Thyroid gland (tissue), 4 donors: ENCODE measurements at regions not wholly inside any gene's neighbourhood (a gene's known extent, or its start where the extent isn't known, plus 50 kb on each side); places are given as distances from the start of the nearest gene placed in this dataset.

Source experiments
- DNase-seq, 2 donors: peaks; one replicate each; pipeline ENCODE4 v3.0.0-alpha.2; 2019
- H3K27ac ChIP-seq, 3 donors: fragments of 200-600 bp; sonication (generic); 1 replicate in 2 of 3; 2 replicates in 1 of 3; pipeline ENCODE4 v1.5.1; 2016 to 2019; ENCODE audit warnings: mild to moderate bottlenecking in 1 of 3, moderate library complexity in 1 of 3
- H3K27me3 ChIP-seq: fragments of 200-600 bp; sonication (generic); one replicate; pipeline ENCODE4 v1.5.1; 2019
- H3K36me3 ChIP-seq, 2 donors: fragments of 200-600 bp; sonication (generic); one replicate each; pipeline ENCODE4 v1.5.1; 2016 to 2019
- H3K4me1 ChIP-seq, 2 donors: fragments of 200-600 bp; sonication (generic); one replicate each; pipeline ENCODE4 v1.5.1; 2017 to 2019
- H3K4me3 ChIP-seq, 3 donors: fragments of 200-600 bp; sonication (generic); replicated peaks in 1 of 3; 1 replicate in 2 of 3; 2 replicates in 1 of 3; pipeline ENCODE4 v1.5.1; 2016; ENCODE audit warnings: mild to moderate bottlenecking in 1 of 3
- H3K9me3 ChIP-seq: fragments of 200-600 bp; sonication (generic); one replicate; pipeline ENCODE4 v1.5.1; 2017
- CTCF ChIP-seq, 6 experiments: fragments of 200-600 bp in 3 of 6; fragments of 450-650 bp in 3 of 6; sonication (generic) in 3 of 6; IDR thresholded peaks; one replicate each; pipeline ENCODE4 v1.5.1; 2016 to 2019; ENCODE audit warnings: antibody characterized with exemption in 6 of 6, mild to moderate bottlenecking in 2 of 6, inconsistent platforms in 1 of 6, moderate library complexity in 1 of 6
- POLR2A ChIP-seq, 2 donors: fragments of 450-650 bp; IDR thresholded peaks; one replicate each; pipeline ENCODE4 v1.6.1; 2017; ENCODE audit warnings: antibody characterized with exemption in 2 of 2, mild to moderate bottlenecking in 2 of 2, moderate library complexity in 1 of 2
- WGBS, 2 donors: methylation state at CpG; one replicate each; pipeline ENCODE4 v1.1.5; 2017; 5-methylcytosine and 5-hydroxymethylcytosine counted together
- intact Hi-C: fragments of 100-400 bp; cut with DNase I; formaldehyde crosslinking; loops from one replicate; pipeline ENCODE4 v1.15.1; 2023

GRCh38 chr7:10855583-10855982 is 118.1 kb upstream of the PHF14 start:
- no peaks in the 10 kb centered on the region for H3K36me3 ChIP-seq
- no peak for DNase-seq
- 93 to 98% methylated on average over 13 to 16 of the region's 16 CpGs for WGBS, 2 donors
- H3K4me1 ChIP-seq = no peaks in the 10 kb centered on the region
- H3K9me3 ChIP-seq = no peaks in the 10 kb centered on the region
- H3K4me3 ChIP-seq = no peak overlapping the region
- no peak overlapping the region for H3K27ac ChIP-seq
- intact Hi-C loops = no loop called here
- TF ChIP-seq CTCF (IDR thresholded peaks at IDR 0.05) = no peak
- TF ChIP-seq POLR2A (IDR thresholded peaks at IDR 0.05) = no peak
- H3K27me3 ChIP-seq = no peaks in the 10 kb centered on the region

- Histone ChIP-seq H3K4me3 (no peak overlapping the region), H3K4me1 (no peaks in the 10 kb centered on the region), H3K9me3 (no peaks in the 10 kb centered on the region), H3K27ac (no peak overlapping the region), H3K36me3 (no peaks in the 10 kb centered on the region), H3K27me3 (no peaks in the 10 kb centered on the region)
- intact Hi-C loops = no loop called here
- TF ChIP-seq CTCF (IDR thresholded peaks at IDR 0.05) (no peak), POLR2A (IDR thresholded peaks at IDR 0.05) (no peak)
- no peak for DNase-seq
- 75 to 85% methylated on average over 2 of the region's 2 CpGs for WGBS, 2 donors
Observed at GRCh38 chr7:10860516-10860915, 113.2 kb upstream of the PHF14 start.

- TF ChIP-seq POLR2A (IDR thresholded peaks at IDR 0.05) = no peak
- Histone ChIP-seq H3K36me3 (no peaks in the 10 kb centered on the region), H3K27me3 (no peaks in the 10 kb centered on the region), H3K4me3 (no peak overlapping the region), H3K9me3 (no peaks in the 10 kb centered on the region), H3K27ac (no peak overlapping the region), H3K4me1 (no peaks in the 10 kb centered on the region)
- intact Hi-C loops = no loop called here
- DNase-seq = no peak
- 95 to 96% methylated on average over 7 of the region's 7 CpGs for WGBS, 2 donors
Observed at GRCh38 chr7:10863476-10863875, 110.2 kb upstream of the PHF14 start.

- 46 to 47% methylated on average over 1 of the region's 1 CpG for WGBS, 2 donors
- Histone ChIP-seq H3K9me3 (no peaks in the 10 kb centered on the region), H3K27me3 (no peaks in the 10 kb centered on the region), H3K27ac (no peak overlapping the region), H3K4me3 (no peak overlapping the region), H3K4me1 (no peaks in the 10 kb centered on the region), H3K36me3 (no peaks in the 10 kb centered on the region)
- DNase-seq = no peak
- TF ChIP-seq POLR2A (IDR thresholded peaks at IDR 0.05) (no peak), CTCF (IDR thresholded peaks at IDR 0.05) (no peak)
- intact Hi-C loops = no loop called here
Observed at GRCh38 chr7:10874666-10875065, 99.0 kb upstream of the PHF14 start.

GRCh38 chr7:10875080-10875479 is 98.6 kb upstream of the PHF14 start:
- Histone ChIP-seq H3K4me1 (no peaks in the 10 kb centered on the region), H3K9me3 (no peaks in the 10 kb centered on the region), H3K4me3 (no peak overlapping the region), H3K27me3 (no peaks in the 10 kb centered on the region), H3K36me3 (no peaks in the 10 kb centered on the region), H3K27ac (no peak overlapping the region)
- 88 to 89% methylated on average over 2 of the region's 2 CpGs for WGBS, 2 donors
- TF ChIP-seq CTCF (IDR thresholded peaks at IDR 0.05) (no peak), POLR2A (IDR thresholded peaks at IDR 0.05) (no peak)
- intact Hi-C loops = no loop called here
- no peak for DNase-seq

- Histone ChIP-seq H3K4me3 (no peak overlapping the region), H3K27me3 (no peaks in the 10 kb centered on the region), H3K27ac (no peak overlapping the region), H3K9me3 (no peaks in the 10 kb centered on the region), H3K4me1 (no peaks in the 10 kb centered on the region), H3K36me3 (no peaks in the 10 kb centered on the region)
- no peak for DNase-seq
- 75 to 76% methylated on average over 7 of the region's 7 CpGs for WGBS, 2 donors
- TF ChIP-seq CTCF (IDR thresholded peaks at IDR 0.05) (no peak), POLR2A (IDR thresholded peaks at IDR 0.05) (no peak)
- intact Hi-C loops = no loop called here
Observed at GRCh38 chr7:10888861-10889260, 84.8 kb upstream of the PHF14 start.
